Fibroblast of skin of right quadriceps (primary cell): ENCODE measurements at regions not wholly inside any gene's neighbourhood (a gene's known extent, or its start where the extent isn't known, plus 50 kb on each side); places are given as distances from the start of the nearest gene placed in this dataset.

Experiments used
- DNase-seq: peaks from one replicate; pipeline ENCODE4 v3.0.0-alpha.2; 2013

GRCh38 chr12:61356485-61356884 is 903.7 kb upstream of the USP15 start:
- DNase-seq = no peak

- no peak for DNase-seq
Measured at GRCh38 chr12:61357496-61357895, 902.7 kb upstream of the USP15 start.

- no peak for DNase-seq
Measured at GRCh38 chr12:61362037-61362436, 898.2 kb upstream of the USP15 start.

GRCh38 chr12:61365001-61365400 is 895.2 kb upstream of the USP15 start:
- DNase-seq = no peak

GRCh38 chr12:61367281-61367785 is 892.9 kb upstream of the USP15 start:
- no peak for DNase-seq

GRCh38 chr12:61369241-61369910 is 890.8 kb upstream of the USP15 start:
- no peak for DNase-seq

- peak; percentile 49 for DNase-seq
Measured at GRCh38 chr12:61384511-61384910, 875.7 kb upstream of the USP15 start.

- peak; percentile 67 for DNase-seq
Measured at GRCh38 chr12:61385771-61386170, 874.4 kb upstream of the USP15 start.

- DNase-seq = no peak
Measured at GRCh38 chr12:61397668-61398067, 862.5 kb upstream of the USP15 start.

- no peak for DNase-seq
Measured at GRCh38 chr12:61412201-61412600, 848.0 kb upstream of the USP15 start.

GRCh38 chr12:61414470-61414869 is 845.7 kb upstream of the USP15 start:
- no peak for DNase-seq

GRCh38 chr12:61422786-61423185 is 837.4 kb upstream of the USP15 start:
- no peak for DNase-seq

- no peak for DNase-seq
Measured at GRCh38 chr12:61452076-61452475, 808.1 kb upstream of the USP15 start.

GRCh38 chr12:61487728-61488127 is 772.5 kb upstream of the USP15 start:
- DNase-seq = no peak

GRCh38 chr12:61490526-61491498 is 769.4 kb upstream of the USP15 start:
- peak; percentile 3 for DNase-seq

- no peak for DNase-seq
Measured at GRCh38 chr12:61502179-61502578, 758.0 kb upstream of the USP15 start.

- DNase-seq = no peak
Measured at GRCh38 chr12:61504396-61505080, 755.7 kb upstream of the USP15 start.

- no peak for DNase-seq
Measured at GRCh38 chr12:61513499-61513898, 746.7 kb upstream of the USP15 start.

GRCh38 chr12:61514016-61514415 is 746.2 kb upstream of the USP15 start:
- no peak for DNase-seq

- DNase-seq = no peak
Measured at GRCh38 chr12:61521258-61521657, 738.9 kb upstream of the USP15 start.

GRCh38 chr12:61523276-61523992 is 736.8 kb upstream of the USP15 start:
- no peak for DNase-seq

GRCh38 chr12:61524851-61525250 is 735.4 kb upstream of the USP15 start:
- DNase-seq = no peak

- no peak for DNase-seq
Measured at GRCh38 chr12:61525331-61525730, 734.9 kb upstream of the USP15 start.
